PFSK-1 (cell line): ENCODE measurements at regions not wholly inside any gene's neighbourhood (a gene's known extent, or its start where the extent isn't known, plus 50 kb on each side); places are given as distances from the start of the nearest gene placed in this dataset.

Experiments used
- POLR2AphosphoS5 ChIP-seq: IDR thresholded peaks from 2 replicates; pipeline ENCODE4 v1.6.1; 2012; ENCODE audit warnings: low read depth, mild to moderate bottlenecking, control low read depth, low read length, moderate library complexity
- SIN3A ChIP-seq: IDR thresholded peaks from 2 replicates; pipeline ENCODE4 v1.6.1; 2012; ENCODE audit warnings: mild to moderate bottlenecking, low read length, moderate library complexity, borderline replicate concordance; ENCODE audit not compliant: insufficient read depth
- TAF1 ChIP-seq: IDR thresholded peaks from 2 replicates; pipeline ENCODE4 v1.6.1; 2012; ENCODE audit warnings: low read length, control low read depth, borderline replicate concordance; ENCODE audit not compliant: insufficient read depth
- TF ChIP-seq, protein P1 (sequence below), 2 experiments: IDR thresholded peaks; 2 replicates each; pipeline versions ENCODE4 v1.6.1 to v1.8.0; 2011 to 2012; ENCODE audit warnings: low read depth in 2 of 2, low read length in 2 of 2, control low read depth in 1 of 2, inconsistent platforms in 1 of 2, mild to moderate bottlenecking in 1 of 2, moderate library complexity in 1 of 2; ENCODE audit not compliant: insufficient read depth in 1 of 2

- TF ChIP-seq, protein P1, sequence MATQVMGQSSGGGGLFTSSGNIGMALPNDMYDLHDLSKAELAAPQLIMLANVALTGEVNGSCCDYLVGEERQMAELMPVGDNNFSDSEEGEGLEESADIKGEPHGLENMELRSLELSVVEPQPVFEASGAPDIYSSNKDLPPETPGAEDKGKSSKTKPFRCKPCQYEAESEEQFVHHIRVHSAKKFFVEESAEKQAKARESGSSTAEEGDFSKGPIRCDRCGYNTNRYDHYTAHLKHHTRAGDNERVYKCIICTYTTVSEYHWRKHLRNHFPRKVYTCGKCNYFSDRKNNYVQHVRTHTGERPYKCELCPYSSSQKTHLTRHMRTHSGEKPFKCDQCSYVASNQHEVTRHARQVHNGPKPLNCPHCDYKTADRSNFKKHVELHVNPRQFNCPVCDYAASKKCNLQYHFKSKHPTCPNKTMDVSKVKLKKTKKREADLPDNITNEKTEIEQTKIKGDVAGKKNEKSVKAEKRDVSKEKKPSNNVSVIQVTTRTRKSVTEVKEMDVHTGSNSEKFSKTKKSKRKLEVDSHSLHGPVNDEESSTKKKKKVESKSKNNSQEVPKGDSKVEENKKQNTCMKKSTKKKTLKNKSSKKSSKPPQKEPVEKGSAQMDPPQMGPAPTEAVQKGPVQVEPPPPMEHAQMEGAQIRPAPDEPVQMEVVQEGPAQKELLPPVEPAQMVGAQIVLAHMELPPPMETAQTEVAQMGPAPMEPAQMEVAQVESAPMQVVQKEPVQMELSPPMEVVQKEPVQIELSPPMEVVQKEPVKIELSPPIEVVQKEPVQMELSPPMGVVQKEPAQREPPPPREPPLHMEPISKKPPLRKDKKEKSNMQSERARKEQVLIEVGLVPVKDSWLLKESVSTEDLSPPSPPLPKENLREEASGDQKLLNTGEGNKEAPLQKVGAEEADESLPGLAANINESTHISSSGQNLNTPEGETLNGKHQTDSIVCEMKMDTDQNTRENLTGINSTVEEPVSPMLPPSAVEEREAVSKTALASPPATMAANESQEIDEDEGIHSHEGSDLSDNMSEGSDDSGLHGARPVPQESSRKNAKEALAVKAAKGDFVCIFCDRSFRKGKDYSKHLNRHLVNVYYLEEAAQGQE (IDR thresholded peaks at IDR 0.05; ENCODE audit: insufficient read depth in 1 of 2, low read depth in 2 of 2, low read length in 2 of 2): no peak
- TF ChIP-seq SIN3A (no peak), POLR2AphosphoS5 (no peak), TAF1 (no peak)
These were observed 95.9 kb upstream of the MTNR1B start for GRCh38 chr11:92873551-92873950.
